Stimulated activated naive CD8-positive, alpha-beta T cell treated with anti-CD3 and anti-CD28 coated beads, Interleukin-15, Interleukin-2, amounts not matched to agents 100 ng/mL and 50 ng/mL, for 24 hours (primary cell): ENCODE measurements at regions not wholly inside any gene's neighbourhood (a gene's known extent, or its start where the extent isn't known, plus 50 kb on each side); places are given as distances from the start of the nearest gene placed in this dataset.
A peak's percentile ranks its signal among the peaks of the same experiment; 100 is the strongest.

Experiments
- H3K27ac Mint-ChIP-seq: one replicate; pipeline ENCODE4 v1.8.0; 2021; ENCODE audit warnings: mild to moderate bottlenecking, mixed read lengths
- H3K27me3 Mint-ChIP-seq: one replicate; pipeline ENCODE4 v1.8.0; 2021; ENCODE audit warnings: mixed read lengths
- H3K36me3 Mint-ChIP-seq: one replicate; pipeline ENCODE4 v1.8.0; 2021; ENCODE audit warnings: low read depth, mixed read lengths
- H3K4me1 Mint-ChIP-seq: one replicate; pipeline ENCODE4 v1.8.0; 2021; ENCODE audit warnings: low read depth, mixed read lengths
- H3K4me3 Mint-ChIP-seq: one replicate; pipeline ENCODE4 v1.8.0; 2021; ENCODE audit warnings: mild to moderate bottlenecking, mixed read lengths
- H3K9me3 Mint-ChIP-seq: one replicate; pipeline ENCODE4 v1.8.0; 2021; ENCODE audit warnings: mixed read lengths

DNA sequence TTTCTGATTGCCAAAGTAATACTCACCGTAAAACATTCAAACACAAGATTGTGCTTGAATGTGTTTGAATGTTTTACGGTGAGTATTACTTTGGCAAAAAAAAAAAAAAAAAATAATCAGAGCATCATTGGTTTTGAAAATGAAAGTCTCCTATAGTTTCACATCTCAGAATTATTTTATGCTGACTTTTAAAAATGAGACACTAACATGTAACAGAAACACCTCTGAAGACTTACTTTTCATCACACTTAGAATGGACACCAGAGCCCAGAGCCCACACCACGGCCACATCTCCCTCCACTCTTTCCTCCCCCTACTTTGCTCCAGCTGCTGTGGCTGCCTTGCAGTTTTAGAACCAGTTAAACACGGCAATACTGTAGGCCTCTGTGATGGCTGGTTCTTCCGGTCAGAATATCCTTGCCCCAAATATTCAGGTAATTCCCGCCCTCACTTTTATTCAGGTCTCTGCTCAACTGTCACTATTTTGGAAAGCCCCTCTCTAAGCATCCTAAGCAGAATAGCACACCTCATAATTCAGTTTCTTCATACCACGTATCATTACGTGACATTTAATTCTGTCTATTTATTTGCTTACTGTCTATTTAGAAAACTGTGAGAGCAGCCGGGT is 138.9 kb upstream of the MAX start:
- no peaks in the 10 kb centered on the region for H3K36me3 Mint-ChIP-seq
- H3K4me3 Mint-ChIP-seq, result peak overlapping the region; percentile 14
- H3K4me1 Mint-ChIP-seq, result peaks cover 9% of the 10 kb centered on the region
- peak overlapping the region; percentile 23 for H3K27ac Mint-ChIP-seq
- H3K27me3 Mint-ChIP-seq, result no peaks in the 10 kb centered on the region
- no peaks in the 10 kb centered on the region for H3K9me3 Mint-ChIP-seq

DNA sequence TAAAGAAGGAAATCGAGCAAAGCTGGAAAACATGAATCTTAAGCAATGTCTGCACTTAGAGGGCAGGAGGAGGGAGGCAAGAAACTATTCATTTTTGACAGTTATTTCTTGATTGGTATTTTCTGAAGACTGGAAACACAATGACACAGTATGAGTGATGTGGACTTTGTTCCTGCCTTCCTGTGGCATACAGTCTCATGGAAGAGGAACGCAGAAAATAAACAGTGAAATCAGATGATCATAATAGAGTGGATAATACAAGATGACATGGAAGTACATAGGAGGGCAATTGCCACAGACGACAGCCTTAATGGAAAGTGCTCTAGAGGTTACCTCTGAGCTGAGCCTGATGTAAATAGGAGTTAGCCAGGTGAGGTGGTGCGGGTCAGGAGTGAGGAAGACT is 140.4 kb upstream of the MAX start:
- no peaks in the 10 kb centered on the region for H3K9me3 Mint-ChIP-seq
- H3K4me1 Mint-ChIP-seq, result peaks cover 9% of the 10 kb centered on the region
- no peaks in the 10 kb centered on the region for H3K27me3 Mint-ChIP-seq
- H3K4me3 Mint-ChIP-seq, result no peak overlapping the region
- no peaks in the 10 kb centered on the region for H3K36me3 Mint-ChIP-seq
- H3K27ac Mint-ChIP-seq, result no peak overlapping the region

DNA sequence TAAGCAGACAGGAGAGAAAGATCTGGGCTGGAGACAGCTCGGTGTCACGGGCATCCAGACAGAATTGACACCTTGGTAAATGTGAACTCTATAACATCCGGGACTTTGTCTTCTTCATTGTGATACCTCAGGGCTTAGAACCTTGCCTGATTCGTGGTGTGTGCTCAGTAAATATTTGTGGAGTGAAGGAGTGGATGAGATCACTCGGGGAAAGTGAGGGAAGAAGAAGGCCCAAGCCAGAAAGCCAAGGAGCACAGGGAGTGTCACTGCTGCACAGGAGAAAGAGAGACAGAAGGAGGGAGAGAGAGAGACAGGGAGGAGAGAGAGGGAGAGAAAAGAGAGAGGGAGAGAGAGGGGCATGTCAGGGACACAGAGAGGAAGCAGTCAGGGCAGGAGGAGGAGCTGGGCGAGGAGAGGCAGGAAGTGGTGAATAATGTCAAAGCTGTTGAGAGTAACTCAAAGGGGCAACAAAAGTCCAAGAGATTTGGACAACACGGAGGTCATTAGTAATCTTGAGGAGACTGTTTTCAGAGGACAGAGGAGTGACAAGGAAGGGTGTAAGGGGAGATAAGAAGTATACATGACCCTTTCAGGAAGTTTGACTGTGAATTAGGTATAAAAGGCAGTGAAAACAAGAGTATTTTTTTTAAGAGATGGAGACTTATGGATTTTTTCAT is 141.6 kb upstream of the MAX start:
- peaks cover 9% of the 10 kb centered on the region for H3K4me1 Mint-ChIP-seq

DNA sequence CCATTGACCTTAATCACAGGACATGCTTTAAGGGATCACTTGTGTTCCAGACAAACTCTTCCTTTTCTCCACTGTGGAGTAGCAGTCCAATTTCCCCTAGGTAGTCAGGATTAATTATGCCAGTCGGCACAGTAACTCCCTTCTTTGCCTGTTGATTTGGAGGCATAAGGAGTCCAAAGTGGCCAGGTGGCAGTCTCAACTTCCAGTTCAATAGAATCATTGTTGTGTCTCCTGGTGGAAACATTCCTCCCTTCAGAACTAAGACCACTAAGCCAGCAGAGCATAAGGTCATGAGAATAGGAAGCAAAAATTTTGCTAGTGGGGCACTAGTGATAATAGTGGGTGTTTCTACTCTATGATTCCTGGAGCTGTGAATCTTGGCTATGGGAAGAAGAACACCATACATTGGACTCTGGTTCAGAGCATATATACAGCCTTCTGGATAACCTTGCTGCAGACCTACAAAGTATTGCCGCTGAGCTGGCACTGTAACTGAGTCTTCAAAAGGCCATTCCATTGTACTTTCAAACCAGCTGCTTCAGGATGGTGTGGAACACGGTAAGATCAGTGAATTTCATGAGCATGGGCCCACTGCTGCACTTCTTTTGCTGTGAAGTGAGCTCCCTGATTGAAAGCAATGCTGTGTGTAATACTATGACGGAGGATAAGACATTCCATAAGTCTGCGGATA is 147.3 kb upstream of the MAX start:
- Mint-ChIP-seq H3K27ac (no peak overlapping the region), H3K36me3 (no peaks in the 10 kb centered on the region), H3K9me3 (no peaks in the 10 kb centered on the region), H3K4me1 (peaks cover 4% of the 10 kb centered on the region), H3K27me3 (no peaks in the 10 kb centered on the region), H3K4me3 (no peak overlapping the region)

More for the DNA sequence above, 141.6 kb upstream of the MAX start:
- Mint-ChIP-seq H3K36me3 (no peaks in the 10 kb centered on the region), H3K9me3 (no peaks in the 10 kb centered on the region), H3K27me3 (no peaks in the 10 kb centered on the region), H3K27ac (no peak overlapping the region), H3K4me3 (no peak overlapping the region)

DNA sequence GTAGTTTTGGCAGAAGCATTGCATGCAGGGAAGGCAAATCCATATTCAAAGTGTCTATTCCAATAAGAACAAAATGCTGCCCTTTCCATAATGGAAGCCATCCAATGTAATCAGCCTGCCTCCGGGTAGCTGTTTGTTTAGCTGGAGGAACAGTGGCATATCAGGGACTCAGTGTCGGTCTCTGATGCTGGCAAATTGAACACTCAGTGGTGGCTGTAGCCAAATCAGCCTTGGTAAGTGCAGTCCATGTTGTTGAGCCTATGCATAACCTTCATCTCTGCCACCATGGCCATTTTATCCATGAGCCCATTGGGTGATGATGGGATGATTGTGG is 147.8 kb upstream of the MAX start:
- Mint-ChIP-seq H3K9me3 (no peaks in the 10 kb centered on the region), H3K4me1 (peaks cover 8% of the 10 kb centered on the region), H3K27ac (no peak overlapping the region), H3K4me3 (no peak overlapping the region), H3K27me3 (no peaks in the 10 kb centered on the region), H3K36me3 (no peaks in the 10 kb centered on the region)

DNA sequence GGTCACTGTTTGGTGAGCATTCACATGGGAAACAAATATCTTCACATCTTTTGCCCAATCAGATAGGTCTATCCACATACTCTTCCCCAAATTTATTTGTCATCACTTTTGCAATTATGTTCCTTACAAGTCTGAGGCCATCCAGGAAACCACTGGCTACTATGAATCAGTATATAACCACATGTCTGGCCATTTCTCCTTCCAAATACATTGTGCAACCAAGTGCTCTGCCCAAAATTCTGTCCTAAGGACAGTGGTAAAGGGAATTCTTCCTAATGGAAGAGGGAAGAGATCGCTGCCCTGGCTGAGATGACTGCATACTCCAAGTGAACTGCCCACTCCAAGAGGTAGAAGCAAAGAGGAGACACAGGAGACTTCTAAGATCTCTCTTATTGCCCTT is 148.9 kb upstream of the MAX start:
- Mint-ChIP-seq H3K4me1 (peaks cover 15% of the 10 kb centered on the region), H3K36me3 (no peaks in the 10 kb centered on the region), H3K4me3 (no peak overlapping the region), H3K9me3 (no peaks in the 10 kb centered on the region), H3K27me3 (no peaks in the 10 kb centered on the region), H3K27ac (no peak overlapping the region)

DNA sequence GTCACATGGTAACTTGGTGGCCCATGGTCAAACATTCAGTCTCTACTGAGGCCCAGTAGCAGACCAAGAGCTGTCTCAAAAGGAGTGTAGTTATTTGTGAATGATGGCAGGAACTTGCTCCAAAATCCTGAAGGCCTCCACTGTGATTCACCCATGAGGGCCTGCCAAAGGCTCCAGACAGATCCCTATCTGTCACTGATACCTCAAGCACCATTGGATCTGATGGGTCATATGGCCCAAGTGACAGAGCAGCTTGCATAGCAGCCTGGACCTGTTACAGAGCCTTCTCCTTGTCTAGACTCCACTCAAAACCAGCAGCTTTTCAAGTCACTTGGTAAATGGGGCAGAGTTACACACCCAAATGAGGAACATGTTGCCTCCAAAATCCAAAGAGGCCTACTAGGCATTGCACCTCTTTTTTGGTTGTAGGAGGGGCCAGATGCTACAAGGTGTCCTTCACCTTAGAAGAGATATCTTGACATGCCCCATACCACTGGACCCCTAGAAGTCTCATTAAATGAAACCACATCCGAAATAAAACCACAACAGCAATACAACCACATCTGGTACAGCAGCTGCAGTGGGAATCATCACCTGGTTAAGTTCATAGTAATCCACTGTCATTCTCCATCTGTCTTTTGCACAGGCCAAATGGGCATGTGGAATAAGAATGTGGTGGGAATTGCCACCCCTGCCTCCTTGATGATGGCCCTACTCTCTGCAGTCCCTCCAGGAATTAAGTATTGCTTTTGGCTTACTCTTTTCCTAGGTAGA is 150.4 kb upstream of the MAX start:
- Mint-ChIP-seq H3K4me1 (peaks cover 17% of the 10 kb centered on the region), H3K27me3 (no peaks in the 10 kb centered on the region), H3K36me3 (no peaks in the 10 kb centered on the region), H3K27ac (no peak overlapping the region), H3K9me3 (no peaks in the 10 kb centered on the region), H3K4me3 (no peak overlapping the region)

DNA sequence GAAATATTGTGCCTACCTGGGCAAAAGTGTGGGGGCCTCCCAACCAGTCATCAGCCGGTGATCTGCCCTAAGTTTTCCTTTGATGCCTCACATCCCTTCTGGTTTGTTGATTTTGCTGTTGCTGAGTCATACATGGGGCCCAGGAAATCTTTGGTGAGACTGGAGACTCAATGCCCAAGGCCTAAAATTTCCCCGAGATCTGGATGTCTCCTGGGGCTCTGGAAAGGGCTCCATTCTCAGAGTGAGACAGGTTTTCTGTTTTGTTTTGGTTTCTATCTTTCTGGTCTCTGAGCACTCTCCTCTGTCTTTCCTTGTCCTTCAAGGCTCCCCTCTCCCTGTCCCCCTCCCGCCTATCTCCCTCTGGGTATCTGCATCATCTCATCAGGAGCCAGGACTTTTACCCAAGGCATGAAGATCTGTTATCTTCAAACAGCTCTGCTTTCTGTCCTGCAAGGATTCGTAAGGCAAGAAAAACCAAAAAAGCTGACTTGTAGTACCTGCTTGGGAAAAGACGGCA is 152.8 kb upstream of the MAX start:
- H3K4me3 Mint-ChIP-seq, result no peak overlapping the region
- peaks cover 3% of the 10 kb centered on the region for H3K9me3 Mint-ChIP-seq
- peaks cover 28% of the 10 kb centered on the region for H3K4me1 Mint-ChIP-seq
- H3K27me3 Mint-ChIP-seq, result no peaks in the 10 kb centered on the region
- no peaks in the 10 kb centered on the region for H3K36me3 Mint-ChIP-seq
- peak overlapping the region; percentile 45 for H3K27ac Mint-ChIP-seq

DNA sequence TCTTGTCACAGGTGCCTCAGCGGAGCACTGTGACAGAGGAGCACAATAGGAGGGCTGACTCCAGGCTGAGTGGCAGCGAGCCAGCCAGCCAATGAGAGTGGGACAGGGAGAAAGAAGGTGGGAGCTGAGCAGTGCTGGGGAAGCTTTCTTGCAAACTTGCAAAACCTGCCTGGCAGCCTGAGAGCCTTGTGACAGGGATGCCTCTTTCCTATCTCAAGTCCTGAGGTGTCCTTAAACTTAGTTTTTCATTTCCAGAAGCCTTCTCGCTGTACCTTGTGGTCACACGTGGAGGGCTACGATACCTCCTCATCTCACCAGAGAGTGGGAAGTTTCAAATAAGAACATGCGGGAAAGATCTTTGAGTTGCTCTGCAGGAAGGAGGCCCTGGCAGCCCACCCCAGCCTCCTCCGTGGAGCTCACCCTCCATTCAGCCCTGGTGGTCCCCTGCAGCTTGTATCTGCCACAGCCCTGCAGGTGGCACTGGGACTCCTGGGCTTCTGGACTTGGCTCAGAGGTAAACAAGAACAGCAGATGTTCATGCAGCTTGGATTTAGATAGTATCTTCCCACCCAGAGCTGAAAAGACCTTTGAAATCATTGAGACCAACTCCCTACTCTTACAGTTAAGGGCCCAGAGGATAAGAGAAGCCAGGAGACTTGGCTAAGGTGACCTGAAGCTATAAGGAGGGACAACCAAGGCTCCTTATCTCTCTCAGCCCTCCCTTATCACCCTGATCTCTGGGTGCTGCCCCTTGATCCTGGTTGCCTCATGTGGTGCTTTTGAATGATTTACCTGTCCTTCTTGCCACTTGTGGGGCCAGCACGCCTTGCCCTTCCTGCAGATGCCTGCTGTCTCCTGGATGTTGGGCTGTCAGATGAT is 153.5 kb upstream of the MAX start:
- no peak overlapping the region for H3K27ac Mint-ChIP-seq
- no peaks in the 10 kb centered on the region for H3K27me3 Mint-ChIP-seq

DNA sequence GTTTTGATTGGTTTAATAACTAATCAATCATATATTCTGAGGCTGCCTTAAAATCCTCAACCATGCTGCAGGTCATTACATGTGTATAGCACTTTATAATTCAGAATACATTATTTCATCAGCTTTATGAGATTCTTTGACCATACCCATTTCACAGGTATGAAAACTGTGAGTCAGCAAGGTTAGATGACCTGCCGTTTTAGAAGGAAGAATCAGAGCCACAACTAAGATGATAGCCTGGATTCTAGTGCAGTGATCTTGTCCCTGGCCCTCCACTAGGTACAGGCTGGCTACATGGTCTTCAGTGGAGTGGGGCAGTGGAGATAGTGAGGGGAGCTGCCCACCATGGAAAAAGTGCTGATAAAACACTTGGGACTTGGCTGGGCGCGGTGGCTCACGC is 154.4 kb upstream of the MAX start:
- H3K4me1 Mint-ChIP-seq, result peaks cover 32% of the 10 kb centered on the region
- peaks cover 3% of the 10 kb centered on the region for H3K9me3 Mint-ChIP-seq
- H3K27ac Mint-ChIP-seq, result no peak overlapping the region
- no peaks in the 10 kb centered on the region for H3K27me3 Mint-ChIP-seq
- no peak overlapping the region for H3K4me3 Mint-ChIP-seq
- no peaks in the 10 kb centered on the region for H3K36me3 Mint-ChIP-seq

More for the DNA sequence above, 153.5 kb upstream of the MAX start:
- Mint-ChIP-seq H3K36me3 (no peaks in the 10 kb centered on the region), H3K4me1 (peaks cover 32% of the 10 kb centered on the region), H3K9me3 (peaks cover 3% of the 10 kb centered on the region), H3K4me3 (no peak overlapping the region)

DNA sequence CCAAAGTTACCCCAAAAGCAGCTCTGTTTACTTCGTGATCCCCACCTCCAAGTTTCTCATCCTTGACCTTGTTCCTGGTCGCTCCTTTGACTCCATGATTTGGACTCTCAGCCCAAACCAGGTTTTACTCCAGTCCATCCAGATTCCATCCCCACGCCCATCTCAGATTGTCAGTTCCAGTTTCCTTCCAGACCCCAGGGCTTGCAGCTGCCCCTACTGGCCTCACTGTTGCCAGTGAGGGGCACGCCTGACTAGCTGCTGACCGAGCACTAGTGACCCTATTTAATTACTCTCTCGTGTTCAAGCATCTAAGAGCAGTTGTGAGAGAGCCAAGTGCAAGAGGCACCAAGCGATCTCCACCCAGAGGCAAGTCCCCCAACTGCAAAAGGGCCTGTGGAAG is 155.1 kb upstream of the FUT8 start:
- Mint-ChIP-seq H3K4me1 (peaks cover 32% of the 10 kb centered on the region), H3K36me3 (no peaks in the 10 kb centered on the region), H3K27ac (no peak overlapping the region), H3K27me3 (no peaks in the 10 kb centered on the region), H3K9me3 (peaks cover 3% of the 10 kb centered on the region), H3K4me3 (no peak overlapping the region)

DNA sequence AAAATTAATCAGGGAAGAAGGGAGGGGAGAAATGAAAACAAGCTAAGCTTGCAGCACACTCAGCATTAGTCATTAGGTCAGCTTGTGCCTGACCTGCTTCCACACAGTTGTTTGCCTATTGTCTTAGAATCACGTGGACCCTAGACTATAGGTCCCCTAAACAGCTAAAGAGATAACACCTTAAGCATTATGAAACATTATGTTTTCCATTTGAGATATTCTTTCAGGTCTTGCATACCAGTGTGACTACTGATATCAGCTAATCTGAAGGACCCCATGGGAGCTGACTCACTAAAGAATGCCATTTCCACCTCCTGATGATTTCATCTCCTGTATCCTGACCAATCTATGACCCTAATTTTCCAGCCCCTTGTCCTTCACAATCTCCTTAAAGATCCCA is 154.1 kb upstream of the FUT8 start:
- no peak overlapping the region for H3K27ac Mint-ChIP-seq
- H3K4me1 Mint-ChIP-seq, result peaks cover 32% of the 10 kb centered on the region
- no peaks in the 10 kb centered on the region for H3K27me3 Mint-ChIP-seq
- no peaks in the 10 kb centered on the region for H3K36me3 Mint-ChIP-seq
- H3K4me3 Mint-ChIP-seq, result no peak overlapping the region
- H3K9me3 Mint-ChIP-seq, result peaks cover 3% of the 10 kb centered on the region

DNA sequence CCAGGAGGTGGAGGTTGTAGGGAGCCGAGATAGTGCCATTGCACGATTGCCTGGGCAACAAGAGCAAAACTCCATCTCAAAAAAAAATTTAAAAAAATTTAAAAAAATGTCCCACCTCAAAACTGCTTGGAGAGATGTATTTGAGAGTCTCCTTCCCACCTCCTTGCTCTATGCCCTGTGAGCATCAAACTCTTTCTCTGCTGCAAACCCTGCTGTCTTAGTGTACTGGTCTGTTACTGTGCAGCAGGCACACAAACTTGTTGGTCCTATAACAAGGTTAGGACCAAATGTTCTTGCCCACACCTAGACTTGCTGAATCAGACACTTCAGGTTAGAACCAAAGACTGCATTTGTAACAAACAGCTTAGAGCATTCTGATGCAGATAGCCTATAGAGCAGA is 153.5 kb upstream of the FUT8 start:
- Mint-ChIP-seq H3K4me3 (no peak overlapping the region), H3K36me3 (no peaks in the 10 kb centered on the region), H3K27me3 (no peaks in the 10 kb centered on the region), H3K9me3 (peaks cover 3% of the 10 kb centered on the region), H3K4me1 (peaks cover 32% of the 10 kb centered on the region), H3K27ac (no peak overlapping the region)

DNA sequence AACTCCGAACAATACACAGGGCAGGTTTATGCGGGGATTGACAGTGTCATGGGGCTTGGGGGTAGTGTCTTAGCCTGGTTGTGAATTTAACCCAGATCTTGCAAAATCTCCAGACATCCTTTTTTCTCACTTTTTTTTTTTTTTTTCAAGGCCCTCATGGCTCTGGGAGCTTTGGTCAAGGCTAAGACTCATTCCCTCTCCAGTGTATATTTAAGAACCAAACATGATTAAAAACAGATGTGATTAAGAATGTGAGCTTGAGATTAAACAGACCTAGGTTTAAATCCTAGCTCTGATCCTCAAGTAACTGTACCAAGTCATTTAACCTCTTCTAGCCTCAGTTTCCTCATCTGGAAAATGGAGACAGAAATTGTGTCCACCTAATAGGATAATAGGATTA is 151.7 kb upstream of the FUT8 start:
- Mint-ChIP-seq H3K4me3 (no peak overlapping the region), H3K9me3 (peaks cover 3% of the 10 kb centered on the region), H3K36me3 (no peaks in the 10 kb centered on the region), H3K27me3 (no peaks in the 10 kb centered on the region), H3K27ac (no peak overlapping the region), H3K4me1 (peaks cover 20% of the 10 kb centered on the region)
